ENCODE measurements at regions not wholly inside any gene's neighbourhood (a gene's known extent, or its start where the extent isn't known, plus 50 kb on each side); places are given as distances from the start of the nearest gene placed in this dataset.

DNA sequence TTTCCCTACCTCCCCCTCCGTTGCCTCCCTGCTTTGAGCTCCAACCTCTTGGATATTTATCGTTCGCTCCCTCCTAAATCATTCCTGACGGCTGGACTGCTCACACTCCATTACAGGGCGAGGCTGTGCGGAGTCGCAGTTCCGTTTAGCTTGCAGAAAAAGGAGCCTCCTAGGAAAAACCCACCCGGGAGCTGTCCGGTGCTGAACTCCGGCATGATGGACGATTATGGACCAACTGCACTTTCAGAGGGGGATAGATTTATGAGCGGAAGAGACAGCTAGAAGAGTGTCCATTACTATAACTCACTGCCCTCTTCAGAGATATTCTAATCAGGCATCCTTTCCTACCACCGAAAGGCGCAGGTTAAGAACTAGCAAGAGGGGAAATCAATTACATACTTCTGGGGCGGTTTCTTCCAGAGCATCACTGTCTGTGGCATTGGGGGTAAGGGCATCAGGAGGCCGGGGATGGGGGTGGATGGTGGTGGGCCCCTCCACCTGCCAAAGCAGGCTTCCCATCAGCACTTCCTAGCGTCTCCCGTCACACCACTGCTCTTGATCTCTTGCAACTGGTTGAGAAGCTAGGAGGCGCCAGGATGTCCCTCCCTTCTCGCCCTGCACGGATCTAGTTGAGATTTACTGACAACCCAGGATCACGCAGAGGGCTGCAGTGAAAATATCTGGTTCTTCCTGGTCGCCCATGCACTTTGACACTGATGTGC lies 251.2 kb downstream of the ENGASE start:
- Histone ChIP-seq H3K36me3 (no peaks in the 10 kb centered on the region), H3K9ac (no peak overlapping the region), H3K4me2 (no peak overlapping the region), H3K9me3 (replicated peaks in 1 of 11) (no peaks in the 10 kb centered on the region), H3K4me1 (no peaks in the 10 kb centered on the region), H3K27me3 (peaks cover 22 to 97% (median 80%) of the 10 kb centered on the region in 11 experiments), H3K4me3 (no peak overlapping the region), H3K27ac (no peak overlapping the region), H4K20me1 (peaks cover 0 to 68% (median 10%) of the 10 kb centered on the region in 11 experiments; a peak in 12 of 22 replicates)
- no peak for TF ChIP-seq Cebpa-rat (IDR thresholded peaks at IDR 0.05)

DNA sequence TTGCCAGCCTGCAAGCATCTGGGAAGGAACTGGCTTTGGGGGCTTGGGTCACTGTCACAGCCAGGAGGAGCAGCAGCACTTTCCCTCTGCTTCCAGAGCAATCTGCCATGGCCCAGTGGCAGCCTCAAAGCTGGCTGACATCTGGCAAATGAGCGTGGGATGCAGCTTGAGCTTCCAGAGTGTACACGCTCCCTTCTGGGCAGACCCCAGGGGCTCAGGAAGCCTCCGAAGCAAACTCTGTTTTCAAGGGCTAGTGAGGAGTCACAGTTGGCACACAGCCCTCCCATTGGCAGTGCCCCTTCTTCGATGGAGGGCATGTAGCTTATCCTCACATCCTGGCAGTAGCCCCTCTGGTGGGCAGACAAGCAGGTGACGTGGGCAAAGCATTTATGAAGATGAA lies 249.6 kb downstream of the ENGASE start:
- Histone ChIP-seq H4K20me1 (peaks cover 0 to 58% (median 10%) of the 10 kb centered on the region in 11 experiments; a peak in 11 of 22 replicates), H3K4me3 (no peak overlapping the region), H3K27me3 (peaks cover 22 to 88% (median 64%) of the 10 kb centered on the region in 11 experiments), H3K4me1 (no peaks in the 10 kb centered on the region), H3K36me3 (no peaks in the 10 kb centered on the region), H3K4me2 (no peak overlapping the region), H3K27ac (no peak overlapping the region), H3K9ac (no peak overlapping the region), H3K9me3 (replicated peaks in 1 of 11) (no peaks in the 10 kb centered on the region)
- TF ChIP-seq Cebpa-rat (IDR thresholded peaks at IDR 0.05), result no peak

DNA sequence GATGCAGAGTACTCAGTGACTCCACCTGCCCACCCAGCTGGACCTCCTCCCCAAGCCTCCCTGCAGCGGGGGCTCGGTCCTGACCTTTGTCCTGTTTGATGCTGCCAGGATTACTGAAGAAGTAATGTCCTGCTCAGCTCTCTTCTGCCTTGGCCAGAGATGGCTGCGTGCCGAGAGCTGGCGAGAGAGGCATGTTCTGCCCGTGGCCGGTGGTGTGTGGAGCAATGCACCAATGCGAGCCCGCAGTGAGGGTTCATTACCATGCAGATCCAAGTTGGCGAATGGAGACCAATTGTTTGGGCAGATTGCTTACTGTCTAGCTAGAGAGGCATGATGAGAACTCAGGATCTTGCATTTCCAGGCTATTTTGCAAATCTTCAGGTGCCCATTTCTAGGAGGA lies 248.9 kb downstream of the ENGASE start:
- H3K9me3 ChIP-seq (replicated peaks in 1 of 11), result no peaks in the 10 kb centered on the region
- no peaks in the 10 kb centered on the region for H3K36me3 ChIP-seq
- TF ChIP-seq Cebpa-rat (IDR thresholded peaks at IDR 0.05), result no peak
- H3K4me3 ChIP-seq, result no peak overlapping the region
- H4K20me1 ChIP-seq, result peaks cover 0 to 56% (median 9%) of the 10 kb centered on the region in 11 experiments; a peak in 11 of 22 replicates
- H3K27me3 ChIP-seq, result peaks cover 21 to 84% (median 59%) of the 10 kb centered on the region in 11 experiments
- H3K27ac ChIP-seq, result no peak overlapping the region
- H3K9ac ChIP-seq, result no peak overlapping the region
- no peaks in the 10 kb centered on the region for H3K4me1 ChIP-seq
- H3K4me2 ChIP-seq, result no peak overlapping the region

DNA sequence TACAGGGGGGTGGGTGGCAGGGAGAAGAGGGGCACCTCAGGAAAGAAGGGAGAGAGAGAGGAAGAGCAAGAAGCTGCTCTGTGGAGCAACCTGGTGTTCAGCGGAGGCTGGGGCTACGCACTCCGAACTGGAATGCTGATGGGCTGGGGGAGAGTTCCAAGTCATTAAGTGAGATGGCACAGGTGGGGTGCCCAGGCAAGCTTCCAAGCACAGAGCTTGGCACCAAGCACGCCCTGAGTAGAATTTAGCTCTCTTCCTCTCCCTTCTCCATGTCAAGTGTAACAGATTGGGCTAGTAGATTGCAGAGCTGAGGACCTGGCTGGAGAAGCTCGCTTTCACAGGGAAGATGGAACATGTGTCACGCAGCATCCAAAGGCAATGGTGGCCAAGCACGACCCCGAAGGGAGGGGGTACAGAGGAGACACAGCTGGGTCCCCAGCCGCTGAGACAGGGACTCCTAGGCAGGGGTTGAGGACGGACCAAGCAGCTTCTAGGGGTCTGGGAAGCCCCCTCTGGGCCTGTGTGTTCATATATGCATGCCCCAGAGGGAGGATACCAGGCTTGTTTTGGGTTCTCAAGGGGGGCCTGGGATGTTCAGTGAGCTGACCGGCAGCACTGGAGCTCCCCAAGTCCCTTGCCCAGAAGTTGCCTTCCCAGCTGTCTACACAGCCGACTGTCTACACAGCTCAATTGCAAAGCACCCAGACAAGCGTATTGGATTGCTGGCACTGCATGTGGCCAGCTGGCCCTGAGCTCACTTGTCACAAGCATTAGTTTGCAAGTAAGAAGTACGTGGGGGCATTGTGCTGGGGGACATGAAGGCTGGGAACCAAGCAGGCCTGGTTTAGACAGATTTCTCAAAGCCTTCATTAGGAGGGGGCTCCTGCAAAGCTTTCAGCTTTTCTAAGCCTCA lies 247.8 kb downstream of the ENGASE start:
- TF ChIP-seq Cebpa-rat (IDR thresholded peaks at IDR 0.05), result no peak
- H3K9me3 ChIP-seq (replicated peaks in 1 of 11), result no peaks in the 10 kb centered on the region
- H3K9ac ChIP-seq, result no peak overlapping the region
- no peak overlapping the region for H3K27ac ChIP-seq
- H3K36me3 ChIP-seq, result no peaks in the 10 kb centered on the region
- peaks cover 16 to 76% (median 48%) of the 10 kb centered on the region in 11 experiments; a peak in 21 of 22 replicates for H3K27me3 ChIP-seq
- H3K4me1 ChIP-seq, result no peaks in the 10 kb centered on the region
- no peak overlapping the region for H3K4me2 ChIP-seq
- H3K4me3 ChIP-seq, result no peak overlapping the region
- peaks cover 0 to 45% (median 5%) of the 10 kb centered on the region in 11 experiments; a peak in 10 of 22 replicates for H4K20me1 ChIP-seq

DNA sequence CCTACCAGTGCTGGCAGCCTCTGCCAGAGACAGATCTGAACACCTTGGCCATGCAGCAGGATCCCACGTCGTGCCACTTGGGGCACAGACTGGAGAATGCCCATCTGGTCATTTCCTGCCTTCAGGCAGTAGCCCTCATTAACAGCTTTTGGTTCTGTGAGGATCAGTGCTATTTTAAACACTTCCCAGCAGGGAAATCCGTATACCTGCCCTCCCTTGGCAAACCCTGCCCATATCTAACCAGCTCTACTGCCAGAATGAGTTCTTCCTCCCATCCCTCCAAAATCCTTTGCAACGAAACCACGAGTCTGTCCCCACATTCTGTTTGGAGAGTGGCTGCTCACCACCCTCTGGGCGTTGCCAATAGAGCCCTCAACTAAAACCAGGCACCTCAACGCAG lies 245.7 kb downstream of the ENGASE start:
- no peaks in the 10 kb centered on the region for H3K36me3 ChIP-seq
- H3K4me1 ChIP-seq, result peaks cover 0 to 6% (median 2%) of the 10 kb centered on the region in 10 experiments; a peak in 7 of 20 replicates
- no peak for TF ChIP-seq Cebpa-rat (IDR thresholded peaks at IDR 0.05)
- no peak overlapping the region for H3K9ac ChIP-seq
- H3K4me2 ChIP-seq, result no peak overlapping the region
- H3K4me3 ChIP-seq, result no peak overlapping the region
- H3K27ac ChIP-seq, result no peak overlapping the region
- H4K20me1 ChIP-seq, result peaks cover 0 to 43% (median 4%) of the 10 kb centered on the region in 11 experiments; a peak in 10 of 22 replicates
- H3K27me3 ChIP-seq, result peaks cover 5 to 69% (median 31%) of the 10 kb centered on the region in 11 experiments; a peak in 19 of 22 replicates
- H3K9me3 ChIP-seq (replicated peaks in 1 of 11), result no peaks in the 10 kb centered on the region

DNA sequence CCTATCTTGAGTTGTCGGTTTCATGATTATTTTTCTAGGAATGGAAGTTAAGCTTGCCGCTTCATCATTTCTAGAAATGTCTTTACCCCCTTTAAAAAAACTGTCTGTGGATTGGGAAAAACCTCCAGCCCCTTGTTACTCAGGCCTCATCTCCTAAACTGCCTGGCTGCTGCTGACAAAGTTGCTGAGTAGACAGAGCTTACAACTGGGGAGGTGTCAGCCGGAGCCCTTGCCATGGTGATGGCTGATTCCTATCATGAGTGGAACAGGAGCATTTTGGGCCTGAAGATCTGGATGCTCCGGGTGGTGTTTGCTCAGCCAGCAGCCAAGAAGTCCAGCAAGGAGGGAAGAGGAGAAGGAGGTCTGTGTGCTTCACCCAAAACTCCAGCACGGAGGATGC lies 243.3 kb downstream of the ENGASE start:
- Histone ChIP-seq H3K4me1 (peaks cover 0 to 10% (median 2%) of the 10 kb centered on the region in 10 experiments; a peak in 7 of 20 replicates), H3K9me3 (replicated peaks in 1 of 11) (no peaks in the 10 kb centered on the region), H3K36me3 (no peaks in the 10 kb centered on the region), H3K4me2 (no peak overlapping the region), H4K20me1 (peaks cover 0 to 34% (median 0%) of the 10 kb centered on the region in 11 experiments; a peak in 7 of 22 replicates), H3K9ac (no peak overlapping the region), H3K4me3 (no peak overlapping the region), H3K27ac (no peak overlapping the region), H3K27me3 (peaks cover 0 to 55% (median 16%) of the 10 kb centered on the region in 11 experiments; a peak in 14 of 22 replicates)
- TF ChIP-seq Cebpa-rat (IDR thresholded peaks at IDR 0.05), result no peak

DNA sequence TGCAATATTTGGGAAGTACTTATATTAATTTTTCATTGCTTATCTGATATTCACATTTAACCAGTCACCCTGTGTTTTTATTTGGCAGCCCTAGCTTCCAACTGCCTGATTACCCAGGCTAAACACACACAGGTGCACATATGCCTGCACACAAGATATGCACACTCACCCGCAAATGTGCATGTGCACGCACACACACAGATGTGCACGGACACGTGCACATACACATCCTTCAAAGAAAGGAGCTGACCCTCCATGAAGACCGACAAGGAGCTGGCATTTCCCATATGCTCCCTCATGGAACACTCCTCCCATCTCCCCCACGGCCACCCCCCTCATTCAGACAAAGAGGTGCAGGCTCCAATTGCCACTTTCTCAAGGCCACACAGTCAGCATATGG lies 242.2 kb downstream of the ENGASE start:
- H4K20me1 ChIP-seq, result peaks cover 0 to 34% (median 0%) of the 10 kb centered on the region in 11 experiments; a peak in 6 of 22 replicates
- H3K4me2 ChIP-seq, result no peak overlapping the region
- H3K9me3 ChIP-seq (replicated peaks in 1 of 11), result no peaks in the 10 kb centered on the region
- no peaks in the 10 kb centered on the region for H3K36me3 ChIP-seq
- H3K4me1 ChIP-seq, result peaks cover 0 to 10% (median 2%) of the 10 kb centered on the region in 10 experiments; a peak in 7 of 20 replicates
- TF ChIP-seq Cebpa-rat (IDR thresholded peaks at IDR 0.05), result no peak
- no peak overlapping the region for H3K9ac ChIP-seq
- peaks cover 0 to 47% (median 12%) of the 10 kb centered on the region in 11 experiments; a peak in 14 of 22 replicates for H3K27me3 ChIP-seq
- H3K4me3 ChIP-seq, result no peak overlapping the region
- no peak overlapping the region for H3K27ac ChIP-seq

DNA sequence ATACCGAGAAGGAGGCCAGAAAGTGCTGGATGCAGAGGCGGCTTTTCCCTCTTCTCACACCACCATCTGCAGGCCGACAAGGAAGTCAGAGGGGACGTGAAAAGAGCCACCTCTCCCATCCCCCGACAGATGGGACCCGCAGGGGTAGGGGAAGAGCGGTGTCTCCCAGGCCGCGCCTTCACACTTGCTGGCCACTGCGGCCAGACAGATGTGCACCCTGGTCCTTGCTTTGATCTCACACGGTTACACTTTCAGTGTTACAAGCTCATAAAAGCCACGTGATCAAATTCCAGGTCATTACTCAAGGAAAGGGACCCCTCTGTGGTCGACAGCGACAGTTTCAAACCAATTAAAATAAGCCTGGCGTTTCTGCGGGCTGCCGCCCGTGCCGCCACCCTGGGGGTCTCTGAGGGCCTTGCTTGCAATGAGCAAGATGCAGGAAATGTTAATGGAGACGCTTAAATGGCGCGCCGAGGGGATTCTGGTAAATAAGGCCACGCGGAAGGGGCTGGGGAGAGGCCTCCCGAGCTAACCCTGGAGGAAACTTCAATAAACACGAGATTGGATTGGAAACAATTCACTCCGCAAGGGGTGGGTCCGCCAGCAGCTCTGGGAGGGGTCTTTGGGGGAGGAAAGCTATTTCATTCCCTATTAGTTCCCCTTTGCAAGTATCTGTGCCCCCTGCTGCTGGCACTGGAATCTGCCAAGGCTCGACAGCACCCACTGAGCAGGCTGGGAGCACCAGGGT lies 240.9 kb downstream of the ENGASE start:
- Histone ChIP-seq H3K4me3 (no peak overlapping the region), H3K36me3 (no peaks in the 10 kb centered on the region), H3K27ac (no peak overlapping the region), H3K4me1 (peaks cover 0 to 13% (median 3%) of the 10 kb centered on the region in 10 experiments; a peak in 9 of 20 replicates), H3K27me3 (peaks cover 0 to 36% (median 12%) of the 10 kb centered on the region in 11 experiments; a peak in 14 of 22 replicates), H4K20me1 (peaks cover 0 to 34% (median 0%) of the 10 kb centered on the region in 11 experiments; a peak in 6 of 22 replicates), H3K9ac (no peak overlapping the region), H3K4me2 (peak overlapping the region in 5 of 11 experiments; percentile 1 to 26 (median 25); a peak in 5 of 22 replicates), H3K9me3 (replicated peaks in 1 of 11) (no peaks in the 10 kb centered on the region)
- TF ChIP-seq Cebpa-rat (IDR thresholded peaks at IDR 0.05), result no peak

All from BLaER1 treated with 17β-estradiol and CSF1 and Interleukin-3, amounts not matched to agents 10 nM and 100 nM (cell line).